A549 (cell line): ENCODE measurements at regions not wholly inside any gene's neighbourhood (a gene's known extent, or its start where the extent isn't known, plus 50 kb on each side); places are given as distances from the start of the nearest gene placed in this dataset.

Source experiments
- ATAC-seq, 2 experiments: fragments of 200-7000 bp in 1 of 2; fragments of >200 bp in 1 of 2; cut with Nextera tagmentation in 1 of 2; cut with Tn5 transposase in 1 of 2; 3 replicates each; pipeline versions ENCODE4 v1.8.0 to v1.9.1; 2018 to 2020; ENCODE audit warnings: mild to moderate bottlenecking in 1 of 2, moderate library complexity in 1 of 2
- CTCF ChIA-PET: fragments of 300-600 bp; sonication (Branson Sonifier 250); formaldehyde crosslinking; extraction: SDS; loops from one replicate; lab custom pipeline; 2021; ENCODE audit warnings: antibody characterized with exemption, inconsistent platforms; lab: Yijun Ruan, JAX
- POLR2A ChIA-PET: fragments of 350-600 bp; formaldehyde crosslinking; extraction: SDS; loops from one replicate; lab custom pipeline; 2021; ENCODE audit warnings: antibody characterized with exemption, inconsistent platforms; lab: Yijun Ruan, JAX
- DNase-seq, 2 experiments: peaks; one replicate each; pipeline versions ENCODE4 v3.0.0 to v3.0.0-alpha.2; 2011 to 2016; ENCODE audit warnings: low read depth in 1 of 2, low spot score in 1 of 2
- FAIRE-seq: peaks from 2 replicates; lab custom pipeline; 2011; peaks lifted over from hg19 to GRCh38; lab: Jason Lieb, UNC
- H3K27ac ChIP-seq, 2 experiments: fragments of >200 bp; sonication (Bioruptor Twin); formaldehyde crosslinking; 3 replicates each; pipeline ENCODE4 v1.5.1; 2016 to 2017
- H3K4me1 ChIP-seq: fragments of >200 bp; sonication (Bioruptor Twin); formaldehyde crosslinking; 3 replicates; pipeline ENCODE4 v1.6.1; 2016
- H3K4me2 ChIP-seq: fragments of >200 bp; sonication (Bioruptor Twin); formaldehyde crosslinking; 3 replicates; pipeline ENCODE4 v1.6.1; 2016
- H3K4me3 ChIP-seq: fragments of >200 bp; sonication (Bioruptor Twin); formaldehyde crosslinking; 3 replicates; pipeline ENCODE4 v1.5.1; 2016
- H3K9me3 ChIP-seq: fragments of >200 bp; sonication (Bioruptor Twin); formaldehyde crosslinking; 3 replicates; pipeline ENCODE4 v1.6.1; 2016
- ATOH8 ChIP-seq: fragments of 250-450 bp; sonication (Bioruptor Pico); IDR thresholded peaks from 2 replicates; pipeline ENCODE4 v1.5.0; 2020; ENCODE audit warnings: low read depth, mild to moderate bottlenecking, moderate library complexity
- EHMT2 ChIP-seq: fragments of 200-600 bp; sonication (generic); IDR thresholded peaks from 2 replicates; pipeline ENCODE4 v1.6.1; 2016; ENCODE audit warnings: antibody characterized with exemption, low read depth, mild to moderate bottlenecking, moderate library complexity
- ELK1 ChIP-seq: fragments of 150-350 bp; IDR thresholded peaks from 2 replicates; pipeline ENCODE4 v1.6.1; 2014; ENCODE audit warnings: low read depth, mild to moderate bottlenecking, low read length
- ESRRA ChIP-seq: fragments of 150-350 bp; IDR thresholded peaks from 2 replicates; pipeline ENCODE4 v1.6.1; 2014; ENCODE audit warnings: mild to moderate bottlenecking, low read length, borderline replicate concordance
- FOSL2 ChIP-seq, 2 experiments: fragments of 450-650 bp in 1 of 2; fragments of >200 bp in 1 of 2; sonication (Bioruptor Twin) in 1 of 2; formaldehyde crosslinking; IDR thresholded peaks; 2 replicates each; pipeline versions ENCODE4 v1.5.0 to v1.6.1; 2016 to 2020; ENCODE audit warnings: mild to moderate bottlenecking in 1 of 2, moderate library complexity in 1 of 2
- HEYL ChIP-seq: fragments of 250-450 bp; sonication (Bioruptor Pico); IDR thresholded peaks from 2 replicates; pipeline ENCODE4 v1.8.0; 2021; ENCODE audit warnings: mild to moderate bottlenecking, moderate library complexity
- HOXB13 ChIP-seq: fragments of 250-450 bp; sonication (Bioruptor Pico); IDR thresholded peaks from 2 replicates; pipeline ENCODE4 v1.5.0; 2020; ENCODE audit warnings: low read depth, mild to moderate bottlenecking, moderate library complexity
- HOXB5 ChIP-seq: fragments of 250-450 bp; sonication (Bioruptor Pico); IDR thresholded peaks from 2 replicates; pipeline ENCODE4 v1.5.0; 2020; ENCODE audit warnings: mild to moderate bottlenecking, moderate library complexity
- KDM5A ChIP-seq: fragments of 200-600 bp; sonication (generic); IDR thresholded peaks from 2 replicates; pipeline ENCODE4 v1.6.1; 2016; ENCODE audit warnings: antibody characterized with exemption, mild to moderate bottlenecking
- NFE2L2 ChIP-seq: fragments of 150-350 bp; conservative IDR thresholded peaks from 2 replicates; pipeline ENCODE4 v1.6.1; 2014; ENCODE audit warnings: low read length
- NPAS2 ChIP-seq: fragments of 250-450 bp; sonication (Bioruptor Pico); IDR thresholded peaks from 2 replicates; pipeline ENCODE4 v1.8.0; 2022; ENCODE audit warnings: mild to moderate bottlenecking, moderate library complexity, borderline replicate concordance
- PBX3 ChIP-seq: IDR thresholded peaks from 2 replicates; pipeline ENCODE4 v1.6.1; 2012
- RCOR1 ChIP-seq: fragments of 150-350 bp; IDR thresholded peaks from 2 replicates; pipeline ENCODE4 v1.6.1; 2014; ENCODE audit warnings: antibody characterized with exemption, low read length, low read depth
- REST ChIP-seq: fragments of 200-600 bp; sonication (generic); IDR thresholded peaks from 2 replicates; pipeline ENCODE4 v1.6.1; 2016; ENCODE audit warnings: antibody characterized with exemption, mild to moderate bottlenecking, moderate library complexity
- TP53 ChIP-seq: fragments of 250-450 bp; sonication (Bioruptor Pico); IDR thresholded peaks from 2 replicates; pipeline ENCODE4 v1.5.0; 2021; ENCODE audit warnings: mild to moderate bottlenecking, moderate library complexity
- ZC3H11A ChIP-seq: fragments of 450-650 bp; IDR thresholded peaks from 2 replicates; pipeline ENCODE4 v1.6.1; 2014; ENCODE audit warnings: antibody characterized with exemption, mild to moderate bottlenecking
- ZFP36 ChIP-seq: fragments of 450-650 bp; IDR thresholded peaks from 2 replicates; pipeline ENCODE4 v1.6.1; 2014; ENCODE audit warnings: borderline replicate concordance; ENCODE audit not compliant: partially characterized antibody
- WGBS: methylation state at CpG from one replicate; pipeline ENCODE4 v1.1.6; 2017; ENCODE audit errors: missing lambda C conversion rate; 5-methylcytosine and 5-hydroxymethylcytosine counted together

- ATAC-seq, result no peak
These were observed 244.7 kb downstream of the RRAGC start for GRCh38 chr1:38614861-38615260.

GRCh38 chr1:38613996-38614395, 245.6 kb downstream of the RRAGC start:
- TF ChIP-seq NPAS2 (CRISPR knock-in tag) (no peak), ZFP36 (no peak), EHMT2 (no peak), HOXB5 (CRISPR knock-in tag) (no peak), HEYL (CRISPR knock-in tag) (no peak), ZC3H11A (no peak), FOSL2 (IDR thresholded peaks at IDR 0.05) (no peak), FOSL2 (CRISPR knock-in tag; IDR thresholded peaks at IDR 0.05) (no peak), REST (no peak), NFE2L2 (no peak), RCOR1 (no peak), KDM5A (no peak), ELK1 (no peak), ESRRA (no peak), ATOH8 (CRISPR knock-in tag) (no peak)
- ChIA-PET CTCF (interaction anchor here (0.6 kb wide), 1 partner anchor 194 kb away, joined by 3 read pairs; no protein-coding TSS in a partner anchor), POLR2A (no interaction called here)
- Histone ChIP-seq H3K4me1 (no peaks in the 10 kb centered on the region), H3K4me3 (no peak overlapping the region), H3K4me2 (no peak overlapping the region), H3K9me3 (no peaks in the 10 kb centered on the region), H3K27ac (no peak overlapping the region)
- 28% methylated on average over 4 of the region's 8 CpGs for WGBS
- no peak for FAIRE-seq
- no peak for ATAC-seq
- no peak for DNase-seq

More at GRCh38 chr1:38614861-38615260, 244.7 kb downstream of the RRAGC start:
- Histone ChIP-seq H3K4me2 (no peak overlapping the region), H3K4me3 (no peak overlapping the region), H3K9me3 (no peaks in the 10 kb centered on the region), H3K27ac (no peak overlapping the region), H3K4me1 (no peaks in the 10 kb centered on the region)
- FAIRE-seq, result no peak
- no peak for TF ChIP-seq HOXB13 (CRISPR knock-in tag)
- TF ChIP-seq ESRRA, result no peak
- TF ChIP-seq ELK1, result no peak
- TF ChIP-seq PBX3, result no peak
- TF ChIP-seq RCOR1, result no peak
- TF ChIP-seq EHMT2, result no peak
- no peak for TF ChIP-seq TP53 (CRISPR knock-in tag)
- ChIA-PET CTCF (no interaction called here), POLR2A (no interaction called here)
- no peak for DNase-seq
- 33% methylated on average over 3 of the region's 3 CpGs for WGBS
